Caco-2 (cell line): ENCODE measurements at regions not wholly inside any gene's neighbourhood (a gene's known extent, or its start where the extent isn't known, plus 50 kb on each side); places are given as distances from the start of the nearest gene placed in this dataset.
"Not testable (repeated sequence)": the region's sequence is repeated elsewhere in the genome, so short reads cannot be mapped to it uniquely, and the experiment has no call there.

Experiments
- BruUV-seq: library from RNA; stranded (reverse); fragments of 400-500 nt; replicated peaks from 2 replicates; lab custom pipeline; 2021; lab: Mats Ljungman, UMichigan
- CTCF ChIA-PET: fragments of 300-600 bp; sonication (Branson Sonifier 250); formaldehyde crosslinking; loops from one replicate; lab custom pipeline; 2022; ENCODE audit warnings: antibody characterized with exemption; lab: Charles Lee
- POLR2A ChIA-PET: fragments of 300-600 bp; sonication (Branson Sonifier 250); formaldehyde crosslinking; loops from one replicate; lab custom pipeline; 2022; ENCODE audit warnings: antibody characterized with exemption; lab: Charles Lee
- DNase-seq, 2 experiments: peaks; one replicate each; pipeline versions ENCODE4 v3.0.0 to v3.0.0-alpha.2; 2020 to 2022
- H3K27me3 ChIP-seq: replicated peaks from 2 replicates; pipeline ENCODE4 v1.6.0; 2011; ENCODE audit warnings: low read length; ENCODE audit not compliant: control insufficient read depth, insufficient read depth
- H3K36me3 ChIP-seq: 2 replicates; pipeline ENCODE4 v1.5.1; 2011; ENCODE audit warnings: low read length; ENCODE audit not compliant: control insufficient read depth, insufficient read depth
- H3K4me1 ChIP-seq: fragments of 250-450 bp; sonication (Bioruptor Pico); 2 replicates; pipeline ENCODE4 v1.5.1; 2020; ENCODE audit warnings: mild to moderate bottlenecking
- H3K4me3 ChIP-seq: 2 replicates; pipeline ENCODE4 v1.5.1; 2011; ENCODE audit warnings: low read depth, mild to moderate bottlenecking, control low read depth, low read length
- H3K9me3 ChIP-seq: fragments of 250-450 bp; sonication (Bioruptor Pico); 2 replicates; pipeline ENCODE4 v1.5.1; 2020; ENCODE audit warnings: mild to moderate bottlenecking, moderate library complexity
- H3K27ac Mint-ChIP-seq: one replicate; pipeline ENCODE4 v1.8.0; 2022; ENCODE audit warnings: mixed read lengths; ENCODE audit not compliant: unreplicated experiment
- H3K27me3 Mint-ChIP-seq: one replicate; pipeline ENCODE4 v1.8.0; 2022; ENCODE audit warnings: mixed read lengths; ENCODE audit not compliant: insufficient read depth, unreplicated experiment
- H3K36me3 Mint-ChIP-seq: one replicate; pipeline ENCODE4 v1.8.0; 2022; ENCODE audit warnings: mild to moderate bottlenecking, mixed read lengths; ENCODE audit not compliant: insufficient read depth, unreplicated experiment
- H3K4me1 Mint-ChIP-seq: one replicate; pipeline ENCODE4 v1.8.0; 2022; ENCODE audit warnings: low read depth, mixed read lengths; ENCODE audit not compliant: unreplicated experiment
- H3K4me3 Mint-ChIP-seq: one replicate; pipeline ENCODE4 v1.8.0; 2022; ENCODE audit warnings: mild to moderate bottlenecking, moderate library complexity, mixed read lengths; ENCODE audit not compliant: unreplicated experiment
- H3K9me3 Mint-ChIP-seq: one replicate; pipeline ENCODE4 v1.8.0; 2022; ENCODE audit warnings: mixed read lengths; ENCODE audit not compliant: unreplicated experiment
- CTCF ChIP-seq, 2 experiments: fragments of 200-600 bp in 1 of 2; IDR thresholded peaks; 1 replicate in 1 of 2; 2 replicates in 1 of 2; pipeline versions ENCODE4 v1.5.1 to v1.8.0; 2011 to 2022; ENCODE audit warnings: antibody characterized with exemption in 1 of 2, control low read depth in 1 of 2, inconsistent platforms in 1 of 2, low read depth in 1 of 2, low read length in 1 of 2, mild to moderate bottlenecking in 1 of 2, moderate library complexity in 1 of 2; ENCODE audit not compliant: insufficient read depth in 1 of 2, severe bottlenecking in 1 of 2, unreplicated experiment in 1 of 2
- intact Hi-C: fragments of 100-400 bp; cut with micrococcal nuclease; formaldehyde crosslinking; loops from one replicate; pipeline ENCODE4 v1.10.0; 2022; ENCODE audit not compliant: unreplicated experiment

DNA sequence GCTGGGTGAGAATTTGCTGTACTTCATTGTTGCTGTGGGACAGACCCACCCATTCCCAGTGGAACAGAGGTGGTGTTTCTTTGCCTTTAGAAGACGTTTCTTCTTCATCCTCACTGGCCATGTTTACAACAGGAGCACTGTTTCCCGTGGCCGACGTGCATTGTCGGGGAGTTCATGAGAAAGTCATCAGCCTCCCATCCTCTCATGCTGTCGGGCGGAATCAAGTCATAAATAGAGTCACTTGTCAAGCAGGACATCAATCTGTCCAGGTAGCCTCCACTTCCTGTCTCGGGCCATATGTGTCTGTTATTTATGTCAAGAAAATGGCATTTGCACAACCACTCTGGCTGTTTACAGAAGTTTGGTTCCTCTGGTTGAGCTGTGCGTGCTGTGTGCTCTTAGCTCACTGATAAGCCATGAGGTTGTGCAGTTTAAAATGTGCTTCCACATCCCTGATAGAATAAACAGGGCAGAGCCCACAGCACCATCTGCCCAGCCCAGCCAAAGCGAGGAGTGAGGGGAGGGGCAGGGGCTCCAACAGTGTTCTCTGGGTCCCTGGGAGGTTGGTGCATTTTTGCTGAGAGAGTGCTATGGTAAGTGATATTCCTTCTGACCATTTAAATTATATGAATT lies 401.9 kb upstream of the IRX2 start:
- intact Hi-C loops = no loop called here
- ChIA-PET CTCF (no interaction called here), POLR2A (no interaction called here)
- Histone ChIP-seq H3K36me3 (no peaks in the 10 kb centered on the region), H3K27me3 (no peaks in the 10 kb centered on the region), H3K9me3 (no peaks in the 10 kb centered on the region), H3K4me1 (no peaks in the 10 kb centered on the region), H3K4me3 (no peak overlapping the region)
- TF ChIP-seq CTCF (IDR thresholded peaks at IDR 0.05; ENCODE audit: insufficient read depth in 1 of 2, low read depth in 1 of 2, low read length in 1 of 2, severe bottlenecking in 1 of 2, unreplicated experiment in 1 of 2) = no peak
- no peak for DNase-seq
- peaks cover 3% of the 10 kb centered on the region for H3K27me3 Mint-ChIP-seq
- H3K27ac Mint-ChIP-seq = no peak overlapping the region
- H3K4me3 Mint-ChIP-seq = no peak overlapping the region
- no peaks in the 10 kb centered on the region for H3K36me3 Mint-ChIP-seq
- H3K9me3 Mint-ChIP-seq = no peaks in the 10 kb centered on the region
- no TSS peak for BruUV-seq
- H3K4me1 Mint-ChIP-seq = no peaks in the 10 kb centered on the region

DNA sequence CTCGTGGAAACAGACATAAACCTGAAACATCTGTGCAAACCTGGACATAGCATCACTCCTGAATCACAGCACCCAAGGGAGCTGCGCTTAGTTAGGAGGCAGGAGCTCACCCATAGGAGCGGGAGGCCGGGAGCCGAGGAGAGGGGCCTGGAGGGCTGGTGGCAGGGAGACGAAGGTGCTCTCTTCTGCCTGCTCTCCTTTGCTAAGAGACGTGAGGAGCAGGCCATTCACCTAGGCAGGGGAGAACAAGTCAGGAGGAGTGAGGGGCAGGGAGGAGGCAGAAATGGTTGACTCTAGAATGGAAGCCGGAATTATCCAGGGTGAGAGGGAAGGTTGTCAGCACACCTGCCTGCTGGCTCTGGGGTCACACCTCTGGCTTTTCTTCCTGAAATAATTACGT lies 398.4 kb upstream of the IRX2 start:
- no peaks in the 10 kb centered on the region for H3K36me3 ChIP-seq
- Mint-ChIP-seq H3K4me3 (no peak overlapping the region), H3K9me3 (no peaks in the 10 kb centered on the region), H3K4me1 (no peaks in the 10 kb centered on the region), H3K36me3 (no peaks in the 10 kb centered on the region), H3K27ac (no peak overlapping the region), H3K27me3 (peaks cover 3% of the 10 kb centered on the region)
- H3K4me3 ChIP-seq = no peak overlapping the region
- ChIA-PET CTCF (no interaction called here), POLR2A (no interaction called here)
- H3K27me3 ChIP-seq = no peaks in the 10 kb centered on the region
- no peak for TF ChIP-seq CTCF (IDR thresholded peaks at IDR 0.05; ENCODE audit: insufficient read depth in 1 of 2, low read depth in 1 of 2, low read length in 1 of 2, severe bottlenecking in 1 of 2, unreplicated experiment in 1 of 2)
- DNase-seq = no peak
- BruUV-seq = no TSS peak
- no peaks in the 10 kb centered on the region for H3K9me3 ChIP-seq
- intact Hi-C loops = no loop called here
- H3K4me1 ChIP-seq = no peaks in the 10 kb centered on the region

GRCh38 chr5:3147405-3147804 lies 395.9 kb upstream of the IRX2 start:
- H3K27me3 ChIP-seq, H3K36me3 Mint-ChIP-seq, H3K9me3 Mint-ChIP-seq, CTCF ChIA-PET, H3K27me3 Mint-ChIP-seq, H3K4me1 Mint-ChIP-seq, POLR2A ChIA-PET, H3K9me3 ChIP-seq, H3K4me3 ChIP-seq, H3K27ac Mint-ChIP-seq, DNase-seq, H3K4me3 Mint-ChIP-seq, BruUV-seq, intact Hi-C loops, H3K4me1 ChIP-seq, H3K36me3 ChIP-seq: not testable (repeated sequence)

- Histone ChIP-seq H3K4me1 (no peaks in the 10 kb centered on the region), H3K27me3 (no peaks in the 10 kb centered on the region), H3K4me3 (no peak overlapping the region), H3K9me3 (no peaks in the 10 kb centered on the region), H3K36me3 (no peaks in the 10 kb centered on the region)
- Mint-ChIP-seq H3K4me3 (no peak overlapping the region), H3K4me1 (no peaks in the 10 kb centered on the region), H3K27ac (no peak overlapping the region), H3K36me3 (no peaks in the 10 kb centered on the region), H3K9me3 (no peaks in the 10 kb centered on the region), H3K27me3 (peaks cover 3% of the 10 kb centered on the region)
- ChIA-PET POLR2A (no interaction called here), CTCF (no interaction called here)
- no peak for TF ChIP-seq CTCF (IDR thresholded peaks at IDR 0.05; ENCODE audit: insufficient read depth in 1 of 2, low read depth in 1 of 2, low read length in 1 of 2, severe bottlenecking in 1 of 2, unreplicated experiment in 1 of 2)
- no peak for DNase-seq
- BruUV-seq = no TSS peak
- intact Hi-C loops = no loop called here
Observed at GRCh38 chr5:3145641-3146040, 394.2 kb upstream of the IRX2 start.
